ENCODE measurements at regions not wholly inside any gene's neighbourhood (a gene's known extent, or its start where the extent isn't known, plus 50 kb on each side); places are given as distances from the start of the nearest gene placed in this dataset.
A peak's percentile ranks its signal among the peaks of the same experiment; 100 is the strongest.

DNA sequence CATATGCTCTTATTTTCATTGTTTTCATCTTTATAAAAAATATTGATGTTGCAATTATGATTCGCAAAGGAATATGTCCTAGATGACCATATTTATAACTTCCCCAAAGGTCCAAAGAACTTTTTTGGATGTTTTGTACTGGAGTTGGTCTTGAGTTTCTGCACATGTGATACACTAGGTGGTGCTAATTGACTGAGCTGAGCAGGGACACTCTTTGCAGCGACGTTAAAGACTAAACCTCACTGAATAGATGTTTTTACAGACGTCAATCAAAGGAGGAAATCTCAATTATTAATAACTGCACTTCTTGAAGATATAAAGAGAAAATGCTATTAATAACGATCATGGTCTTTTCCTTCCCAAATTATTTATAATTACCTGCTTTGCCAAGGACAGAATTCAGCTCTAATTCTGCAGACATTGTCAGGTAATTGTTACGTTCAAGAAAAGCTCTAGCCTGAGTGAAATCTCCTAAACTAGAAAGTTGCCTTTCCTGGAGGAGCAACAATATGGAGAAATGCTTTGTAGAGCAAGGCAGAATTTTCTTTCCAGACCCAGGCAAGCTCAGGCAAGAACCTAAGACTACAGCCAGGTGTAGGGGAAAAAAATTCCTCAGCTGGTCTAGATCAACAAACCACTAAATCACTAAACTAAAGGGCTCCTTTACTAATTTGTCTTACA, 119.3 kb upstream of the RBBP8 start:
- no peaks in the 10 kb centered on the region for H4K20me1 ChIP-seq (ENCODE audit: low read depth, low read length)
- no peaks in the 10 kb centered on the region for H3K36me3 ChIP-seq (ENCODE audit: low read length)
- no peaks in the 10 kb centered on the region for H3K9me2 ChIP-seq (replicated peaks; ENCODE audit: insufficient read depth, low read length)
- no peaks in the 10 kb centered on the region for H3K27me3 ChIP-seq (ENCODE audit: low read length)
- H3K9me3 ChIP-seq (ENCODE audit: insufficient read depth, low read length): no peaks in the 10 kb centered on the region
- H3K9ac ChIP-seq (ENCODE audit: low read length): no peak overlapping the region
- H3K27ac ChIP-seq (ENCODE audit: low read depth, low read length): no peak overlapping the region
- H3K4me3 ChIP-seq (ENCODE audit: insufficient read depth, low read length, poor library complexity, severe bottlenecking): no peak overlapping the region
- no peak for TF ChIP-seq EZH2phosphoT487 (conservative IDR thresholded peaks at IDR 0.05; ENCODE audit: low read length)
- TF ChIP-seq CTCF (IDR thresholded peaks at IDR 0.05; ENCODE audit: insufficient read depth, low read length, poor library complexity, severe bottlenecking): peak; percentile 45
- no peak overlapping the region for H2AFZ ChIP-seq (ENCODE audit: low read depth, low read length, severe bottlenecking)
- no peaks in the 10 kb centered on the region for H3K79me2 ChIP-seq (ENCODE audit: insufficient read depth, low read length)
- H3K4me2 ChIP-seq (ENCODE audit: low read depth, low read length, poor library complexity, severe bottlenecking): no peak overlapping the region
- no peaks in the 10 kb centered on the region for H3F3A ChIP-seq (ENCODE audit: insufficient read depth)

DNA sequence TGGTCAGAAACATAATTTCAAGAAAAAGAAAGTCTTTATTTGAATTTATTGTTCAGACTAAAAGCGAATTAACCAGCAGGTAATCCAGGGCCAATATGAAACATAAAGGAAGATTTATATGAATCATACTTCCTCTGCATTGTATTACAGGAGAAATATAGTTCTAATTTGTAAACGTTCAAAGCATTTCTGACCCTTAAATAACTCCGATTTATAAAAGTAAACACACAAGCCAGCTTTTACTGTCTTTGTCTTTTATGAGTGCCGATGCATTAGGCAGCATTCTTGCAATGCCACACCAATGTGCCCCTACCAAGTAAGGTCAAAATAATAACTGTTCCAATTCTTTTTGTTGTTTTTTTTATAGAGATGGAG, 118.8 kb upstream of the RBBP8 start:
- Histone ChIP-seq H3K4me3 (ENCODE audit: insufficient read depth, low read length, poor library complexity, severe bottlenecking) (no peak overlapping the region), H3K36me3 (ENCODE audit: low read length) (no peaks in the 10 kb centered on the region), H3K27ac (ENCODE audit: low read depth, low read length) (no peak overlapping the region), H3K9me2 (replicated peaks; ENCODE audit: insufficient read depth, low read length) (no peaks in the 10 kb centered on the region), H3K27me3 (ENCODE audit: low read length) (no peaks in the 10 kb centered on the region), H3K9ac (ENCODE audit: low read length) (no peak overlapping the region), H3F3A (ENCODE audit: insufficient read depth) (no peaks in the 10 kb centered on the region), H3K9me3 (ENCODE audit: insufficient read depth, low read length) (no peaks in the 10 kb centered on the region), H3K79me2 (ENCODE audit: insufficient read depth, low read length) (no peaks in the 10 kb centered on the region), H3K4me2 (ENCODE audit: low read depth, low read length, poor library complexity, severe bottlenecking) (no peak overlapping the region), H2AFZ (ENCODE audit: low read depth, low read length, severe bottlenecking) (no peak overlapping the region), H4K20me1 (ENCODE audit: low read depth, low read length) (no peaks in the 10 kb centered on the region)
- TF ChIP-seq EZH2phosphoT487 (conservative IDR thresholded peaks at IDR 0.05; ENCODE audit: low read length) (no peak), CTCF (IDR thresholded peaks at IDR 0.05; ENCODE audit: insufficient read depth, low read length, poor library complexity, severe bottlenecking) (no peak)

GRCh38 chr18:22816266-22817176, 116.6 kb upstream of the RBBP8 start:
- no peaks in the 10 kb centered on the region for H3K27me3 ChIP-seq (ENCODE audit: low read length)
- H3F3A ChIP-seq (ENCODE audit: insufficient read depth): no peaks in the 10 kb centered on the region
- H3K4me3 ChIP-seq (ENCODE audit: insufficient read depth, low read length, poor library complexity, severe bottlenecking): no peak overlapping the region
- no peak for TF ChIP-seq CTCF (IDR thresholded peaks at IDR 0.05; ENCODE audit: insufficient read depth, low read length, poor library complexity, severe bottlenecking)
- TF ChIP-seq EZH2phosphoT487 (conservative IDR thresholded peaks at IDR 0.05; ENCODE audit: low read length): no peak
- no peak overlapping the region for H3K4me2 ChIP-seq (ENCODE audit: low read depth, low read length, poor library complexity, severe bottlenecking)
- no peak overlapping the region for H3K27ac ChIP-seq (ENCODE audit: low read depth, low read length)
- no peaks in the 10 kb centered on the region for H4K20me1 ChIP-seq (ENCODE audit: low read depth, low read length)
- H3K9me2 ChIP-seq (replicated peaks; ENCODE audit: insufficient read depth, low read length): no peaks in the 10 kb centered on the region
- H3K9me3 ChIP-seq (ENCODE audit: insufficient read depth, low read length): no peaks in the 10 kb centered on the region
- no peak overlapping the region for H2AFZ ChIP-seq (ENCODE audit: low read depth, low read length, severe bottlenecking)
- H3K79me2 ChIP-seq (ENCODE audit: insufficient read depth, low read length): no peaks in the 10 kb centered on the region
- H3K36me3 ChIP-seq (ENCODE audit: low read length): no peaks in the 10 kb centered on the region
- no peak overlapping the region for H3K9ac ChIP-seq (ENCODE audit: low read length)
